ENCODE measurements at regions not wholly inside any gene's neighbourhood (a gene's known extent, or its start where the extent isn't known, plus 50 kb on each side); places are given as distances from the start of the nearest gene placed in this dataset.

DNA sequence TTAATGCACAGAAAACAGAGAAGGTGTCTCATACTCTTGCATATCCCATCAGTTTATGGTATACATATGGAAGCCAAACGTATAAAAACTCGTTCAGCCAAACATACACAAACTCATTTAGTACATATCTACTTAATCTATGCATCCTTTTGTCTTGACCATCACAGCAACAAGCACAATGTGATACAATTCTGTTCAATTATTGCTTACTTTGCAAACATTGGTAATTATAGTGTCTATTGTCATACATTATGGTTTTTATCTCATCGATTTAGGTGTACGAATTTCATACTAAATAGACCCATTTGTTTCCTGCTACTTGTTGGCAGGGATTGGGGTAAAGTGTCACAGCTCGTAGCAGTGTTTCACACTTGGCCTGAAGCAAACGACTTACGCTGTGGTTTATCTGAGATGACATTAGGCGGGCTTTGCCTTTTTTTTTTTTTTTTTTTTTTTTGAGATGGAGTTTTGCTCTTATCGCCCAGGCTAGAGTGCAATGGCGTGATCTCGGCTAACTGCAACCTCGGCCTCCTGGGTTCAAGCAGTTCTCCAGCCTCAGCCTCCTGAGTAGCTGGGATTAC lies 425.9 kb upstream of the JARID2 start:
- DNase-seq (ENCODE audit: low read depth, low spot score) (no peak), ATAC-seq (no peak)
- no peaks in the 10 kb centered on the region for H4K20me1 ChIP-seq (ENCODE audit: insufficient read depth)
- H3K27ac ChIP-seq (ENCODE audit: low read depth, low read length), result no peak overlapping the region
- ChIA-PET POLR2A (no interaction called here), RAD21 (ENCODE audit: low non-redundant PET in 1 of 2, low total read pairs in 2 of 2, uncharacterized antibody in 2 of 2, unreplicated experiment in 2 of 2) (no interaction called here), CTCF (no interaction called here)
- TF ChIP-seq POLR2AphosphoS5 (IDR thresholded peaks at IDR 0.05; ENCODE audit: low read depth, low read length) (no peak), SIN3A (IDR thresholded peaks at IDR 0.05; ENCODE audit: low read depth) (no peak), JUND (IDR thresholded peaks at IDR 0.05) (no peak), EGR1 (IDR thresholded peaks at IDR 0.05; ENCODE audit: low read depth) (no peak), EZH2phosphoT487 (IDR thresholded peaks at IDR 0.05; ENCODE audit: borderline replicate concordance) (no peak), YY1 (IDR thresholded peaks at IDR 0.05; ENCODE audit: extremely low read depth, insufficient replicate concordance, low read depth, low read length) (no peak), REST (IDR thresholded peaks at IDR 0.05; ENCODE audit: low read depth) (no peak), POLR2A (IDR thresholded peaks at IDR 0.05; ENCODE audit: borderline replicate concordance, extremely low read depth, insufficient read depth, insufficient read length) (no peak), ZBTB33 (IDR thresholded peaks at IDR 0.05; ENCODE audit: extremely low read depth, insufficient replicate concordance, low read length) (no peak), MAX (IDR thresholded peaks at IDR 0.05) (no peak), CEBPB (IDR thresholded peaks at IDR 0.05; ENCODE audit: low read depth) (no peak), ELF1 (IDR thresholded peaks at IDR 0.05; ENCODE audit: borderline replicate concordance, low read depth) (no peak), RAD21 (IDR thresholded peaks at IDR 0.05; ENCODE audit: low read depth) (no peak), FOSL1 (IDR thresholded peaks at IDR 0.05; ENCODE audit: low read depth) (no peak), CTCF (IDR thresholded peaks at IDR 0.05 in 2 of 3, conservative IDR thresholded peaks at IDR 0.05 in 1 of 3; ENCODE audit: borderline replicate concordance in 1 of 3, insufficient read depth in 1 of 3, low read depth in 2 of 3, low read length in 2 of 3) (no peak), ZNF274 (IDR thresholded peaks at IDR 0.05; ENCODE audit: low read depth, low read length) (no peak)
- no peaks in the 10 kb centered on the region for H3K9me3 ChIP-seq (ENCODE audit: control insufficient read depth in 1 of 2, insufficient read depth in 1 of 2, low read depth in 1 of 2, low read length in 2 of 2)
- H3K9ac ChIP-seq (ENCODE audit: low read length), result no peak overlapping the region
- intact Hi-C loops (cut with micrococcal nuclease), result no loop called here
- H3K79me2 ChIP-seq (ENCODE audit: insufficient read depth, low read length), result no peaks in the 10 kb centered on the region
- BruUV-seq (replicated peaks), result no TSS peak
- H3K4me1 ChIP-seq (ENCODE audit: control insufficient read depth in 1 of 2, insufficient read depth in 2 of 2, low read length in 2 of 2), result peaks cover 0 to 11% of the 10 kb centered on the region in 2 experiments; a peak in 2 of 4 replicates
- no peaks in the 10 kb centered on the region for H3K36me3 ChIP-seq (ENCODE audit: control insufficient read depth in 1 of 2, insufficient read depth in 2 of 2, low read length in 2 of 2)
- H3K9me2 ChIP-seq (ENCODE audit: insufficient read depth), result no peaks in the 10 kb centered on the region
- H3K4me3 ChIP-seq (replicated peaks in 1 of 2; ENCODE audit: low read depth in 1 of 2, low read length in 2 of 2), result no peak overlapping the region
- H2AFZ ChIP-seq (ENCODE audit: low read depth, low read length, poor library complexity, severe bottlenecking), result no peak overlapping the region
- H3K27me3 ChIP-seq (ENCODE audit: insufficient read depth, low read length), result no peaks in the 10 kb centered on the region
- no peak overlapping the region for H3K4me2 ChIP-seq (ENCODE audit: low read length)

All from HCT116 (cell line).